Upper lobe of left lung (tissue), 6 donors: ENCODE measurements at regions not wholly inside any gene's neighbourhood (a gene's known extent, or its start where the extent isn't known, plus 50 kb on each side); places are given as distances from the start of the nearest gene placed in this dataset.

ENCODE experiments used
- ATAC-seq, 2 donors: fragments of 200-7000 bp; cut with Tn5 transposase; one replicate each; pipeline ENCODE4 v1.9.1; 2022; ENCODE audit warnings: mild to moderate bottlenecking in 2 of 2, moderate library complexity in 2 of 2; ENCODE audit not compliant: low FRiP score in 2 of 2
- DNase-seq, 2 donors: peaks; one replicate each; pipeline ENCODE4 v3.0.0-alpha.2; 2019 to 2020
- H3K27ac ChIP-seq, 4 donors: fragments of 200-600 bp; sonication (generic); one replicate each; pipeline ENCODE4 v1.5.1; 2016 to 2019
- H3K27me3 ChIP-seq, 4 donors: fragments of 200-600 bp; sonication (generic); one replicate each; pipeline ENCODE4 v1.5.1; 2017 to 2019
- H3K36me3 ChIP-seq, 4 donors: fragments of 200-600 bp; sonication (generic); one replicate each; pipeline ENCODE4 v1.5.1; 2016 to 2019
- H3K4me1 ChIP-seq, 4 donors: fragments of 200-600 bp; sonication (generic); one replicate each; pipeline ENCODE4 v1.5.1; 2018 to 2019
- H3K4me3 ChIP-seq, 4 donors: fragments of 200-600 bp; sonication (generic); one replicate each; pipeline ENCODE4 v1.5.1; 2017 to 2019; ENCODE audit warnings: mild to moderate bottlenecking in 2 of 4, moderate library complexity in 1 of 4
- H3K9me3 ChIP-seq, 4 donors: fragments of 200-600 bp; sonication (generic); one replicate each; pipeline ENCODE4 v1.5.1; 2018 to 2019
- CTCF ChIP-seq, 6 experiments: fragments of 450-650 bp in 4 of 6; fragments of 200-600 bp in 2 of 6; sonication (generic) in 2 of 6; IDR thresholded peaks; one replicate each; pipeline ENCODE4 v1.5.1; 2016 to 2019; ENCODE audit warnings: antibody characterized with exemption in 6 of 6
- EP300 ChIP-seq, 4 donors: sonication (generic); formaldehyde crosslinking; IDR thresholded peaks; one replicate each; pipeline ENCODE4 v1.5.1; 2017; ENCODE audit warnings: antibody characterized with exemption in 4 of 4, control low read depth in 2 of 4
- POLR2A ChIP-seq, 4 donors: fragments of 450-650 bp; IDR thresholded peaks; one replicate each; pipeline ENCODE4 v1.5.1; 2016 to 2017; ENCODE audit warnings: antibody characterized with exemption in 4 of 4, mild to moderate bottlenecking in 2 of 4
- POLR2AphosphoS5 ChIP-seq, 2 donors: sonication (generic); formaldehyde crosslinking; IDR thresholded peaks; one replicate each; pipeline ENCODE4 v1.5.1; 2017; ENCODE audit warnings: antibody characterized with exemption in 2 of 2
- WGBS, 2 donors: methylation state at CpG; one replicate each; pipeline ENCODE4 v1.1.5; 2017 to 2018; 5-methylcytosine and 5-hydroxymethylcytosine counted together
- donor health status: DM: no; HTN: no; CAD: no; lungs with moderate emphysema.
- donor health status: DM: no; HTN: yes; CAD: no; lungs with severe emphysema.

GRCh38 chr20:50355590-50356524 is 154.3 kb upstream of the PTPN1 start:
- WGBS, 2 donors: 81 to 88% methylated on average over 12 of the region's 12 CpGs
- no peaks in the 10 kb centered on the region for H3K27me3 ChIP-seq
- no peak overlapping the region for H3K27ac ChIP-seq

DNA sequence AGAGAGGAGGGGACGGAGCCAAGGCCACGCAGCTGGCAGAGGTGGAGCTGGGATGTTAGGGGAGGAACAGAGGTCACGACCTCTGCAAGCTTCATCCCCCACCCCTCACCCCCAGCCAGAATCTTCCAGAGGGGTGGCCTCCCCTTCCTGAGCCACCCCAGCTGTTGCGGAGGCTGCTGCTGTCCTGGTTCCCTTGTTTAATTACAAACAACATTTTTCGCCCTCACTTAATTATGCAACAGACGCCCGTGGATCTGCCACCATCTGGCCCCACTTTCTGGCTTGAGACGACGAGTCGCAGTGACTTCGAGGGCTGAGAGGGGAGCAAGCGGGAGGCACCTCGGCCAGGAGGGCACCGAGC is 153.7 kb upstream of the PTPN1 start:
- H3K4me3 ChIP-seq: no peak overlapping the region
- H3K9me3 ChIP-seq: no peaks in the 10 kb centered on the region
- no peaks in the 10 kb centered on the region for H3K36me3 ChIP-seq
- no peak for ATAC-seq
- no peak for TF ChIP-seq CTCF (IDR thresholded peaks at IDR 0.05)
- TF ChIP-seq POLR2AphosphoS5 (IDR thresholded peaks at IDR 0.05): no peak
- TF ChIP-seq POLR2A (IDR thresholded peaks at IDR 0.05): no peak
- DNase-seq: no peak
- 63 to 71% methylated on average over 7 to 14 of the region's 14 CpGs for whole genome bisulfite sequencing, 2 donors
- H3K27ac ChIP-seq: no peak overlapping the region
- H3K27me3 ChIP-seq: no peaks in the 10 kb centered on the region
- peaks cover 4 to 16% (median 13%) of the 10 kb centered on the region in 4 donors for H3K4me1 ChIP-seq

More at GRCh38 chr20:50355590-50356524, 154.3 kb upstream of the PTPN1 start:
- Histone ChIP-seq H3K9me3 (no peaks in the 10 kb centered on the region), H3K4me3 (no peak overlapping the region), H3K36me3 (no peaks in the 10 kb centered on the region), H3K4me1 (peaks cover under 1 to 13% (median 10%) of the 10 kb centered on the region in 4 donors)
- TF ChIP-seq EP300 (IDR thresholded peaks at IDR 0.05) (no peak), POLR2AphosphoS5 (IDR thresholded peaks at IDR 0.05) (no peak), POLR2A (IDR thresholded peaks at IDR 0.05) (no peak), CTCF (IDR thresholded peaks at IDR 0.05) (no peak)
- no peak for ATAC-seq
- no peak for DNase-seq

DNA sequence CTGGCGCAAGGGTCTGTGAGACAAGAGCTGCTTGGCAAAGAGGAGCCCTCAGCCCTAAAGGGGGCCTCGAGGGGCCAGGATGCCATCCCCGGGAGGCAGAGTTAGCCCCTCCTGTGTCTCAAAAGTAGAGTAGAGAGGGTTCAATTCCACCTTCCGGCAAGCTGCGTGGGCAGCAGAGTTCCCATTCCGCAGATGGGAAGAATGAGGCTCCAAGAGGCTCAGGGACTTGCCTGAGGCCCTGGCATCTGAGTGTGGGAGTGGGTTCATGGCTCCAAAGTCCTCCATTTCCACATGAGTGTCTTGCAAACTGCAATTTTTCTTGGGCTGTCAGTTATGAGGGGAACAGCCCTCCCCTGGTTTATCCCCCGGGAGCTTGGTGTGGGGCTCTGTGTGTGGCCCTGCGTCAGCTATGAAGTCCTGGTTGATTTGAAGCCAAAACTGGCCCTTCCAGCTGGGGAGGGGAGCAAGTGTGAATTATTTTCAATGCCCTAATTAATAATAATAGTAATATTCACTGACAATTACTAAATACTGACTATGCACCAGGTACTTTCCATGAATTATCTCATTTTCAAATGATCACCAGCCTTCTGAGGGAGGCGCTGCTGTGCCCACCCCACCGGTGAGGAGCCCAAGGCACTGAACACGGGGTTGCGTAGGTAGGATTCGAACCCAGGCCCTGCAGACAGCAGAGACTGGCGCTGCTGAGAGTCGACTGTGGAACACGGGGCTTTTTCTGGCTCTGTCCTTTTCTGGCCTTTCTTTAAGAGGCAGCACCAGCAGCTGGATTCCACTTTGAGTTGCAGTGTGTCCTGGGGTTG is 153.0 kb upstream of the PTPN1 start:
- no peaks in the 10 kb centered on the region for H3K9me3 ChIP-seq
- H3K27me3 ChIP-seq: no peaks in the 10 kb centered on the region
- no peak for TF ChIP-seq EP300 (IDR thresholded peaks at IDR 0.05)
- no peak for TF ChIP-seq POLR2A (IDR thresholded peaks at IDR 0.05)
- no peak for TF ChIP-seq POLR2AphosphoS5 (IDR thresholded peaks at IDR 0.05)
- TF ChIP-seq CTCF (IDR thresholded peaks at IDR 0.05): no peak
- peaks cover 4 to 16% (median 13%) of the 10 kb centered on the region in 4 donors for H3K4me1 ChIP-seq
- DNase-seq: no peak
- no peak overlapping the region for H3K4me3 ChIP-seq
- 81 to 90% methylated on average over 12 to 16 of the region's 16 CpGs for WGBS, 2 donors
- ATAC-seq: no peak
- no peak overlapping the region for H3K27ac ChIP-seq
- no peaks in the 10 kb centered on the region for H3K36me3 ChIP-seq

GRCh38 chr20:50357783-50358161 is 152.4 kb upstream of the PTPN1 start:
- no peaks in the 10 kb centered on the region for H3K36me3 ChIP-seq
- DNase-seq (no peak), ATAC-seq (no peak)
- no peaks in the 10 kb centered on the region for H3K27me3 ChIP-seq
- no peak for TF ChIP-seq POLR2AphosphoS5 (IDR thresholded peaks at IDR 0.05)
- TF ChIP-seq EP300 (IDR thresholded peaks at IDR 0.05): no peak
- TF ChIP-seq CTCF (IDR thresholded peaks at IDR 0.05): no peak
- no peak for TF ChIP-seq POLR2A (IDR thresholded peaks at IDR 0.05)
- WGBS, 2 donors: 91 to 98% methylated on average over 5 to 6 of the region's 6 CpGs
- H3K27ac ChIP-seq: no peak overlapping the region
- H3K4me3 ChIP-seq: no peak overlapping the region
- peaks cover 4 to 16% (median 13%) of the 10 kb centered on the region in 4 donors for H3K4me1 ChIP-seq
- no peaks in the 10 kb centered on the region for H3K9me3 ChIP-seq
